Gastrocnemius medialis (tissue), 4 donors: ENCODE measurements at regions not wholly inside any gene's neighbourhood (a gene's known extent, or its start where the extent isn't known, plus 50 kb on each side); places are given as distances from the start of the nearest gene placed in this dataset.
"Not testable (repeated sequence)": the region's sequence is repeated elsewhere in the genome, so short reads cannot be mapped to it uniquely, and the experiment has no call there.

Experiments
- ATAC-seq, 2 donors: fragments of 150-250 bp; one replicate each; pipeline ENCODE4 v1.9.1; 2016
- DNase-seq, 2 donors: peaks; one replicate each; pipeline ENCODE4 v3.0.0-alpha.2; 2019
- H3K27ac ChIP-seq, 4 donors: fragments of 200-600 bp; sonication (generic); 1 replicate in 1 of 4; 2 replicates in 3 of 4; pipeline ENCODE4 v1.5.1; 2016 to 2018; ENCODE audit warnings: mild to moderate bottlenecking in 2 of 4, moderate library complexity in 1 of 4
- H3K27me3 ChIP-seq, 3 donors: fragments of 200-600 bp; sonication (generic) in 2 of 3; 1 replicate in 1 of 3; 2 replicates in 2 of 3; pipeline versions ENCODE4 v1.5.1 to v1.6.0; 2016 to 2019; ENCODE audit warnings: mild to moderate bottlenecking in 1 of 3, moderate library complexity in 1 of 3
- H3K36me3 ChIP-seq, 2 donors: fragments of 200-600 bp; sonication (generic) in 1 of 2; one replicate each; pipeline ENCODE4 v1.5.1; 2017 to 2018
- H3K4me1 ChIP-seq, 2 donors: fragments of 200-600 bp; sonication (generic) in 1 of 2; one replicate each; pipeline ENCODE4 v1.5.1; 2016 to 2017; ENCODE audit warnings: mild to moderate bottlenecking in 2 of 2
- H3K4me3 ChIP-seq, 4 donors: fragments of 200-600 bp; sonication (generic) in 3 of 4; 1 replicate in 1 of 4; 2 replicates in 3 of 4; pipeline ENCODE4 v1.5.1; 2016 to 2019; ENCODE audit warnings: mild to moderate bottlenecking in 2 of 4
- H3K9me3 ChIP-seq, 3 donors: fragments of 200-600 bp; sonication (generic) in 2 of 3; 1 replicate in 1 of 3; 2 replicates in 2 of 3; pipeline ENCODE4 v1.5.1; 2016 to 2019
- CTCF ChIP-seq, 5 experiments: fragments of 450-650 bp in 3 of 5; fragments of 200-600 bp in 2 of 5; sonication (generic) in 2 of 5; IDR thresholded peaks in 4 of 5; conservative IDR thresholded peaks in 1 of 5; 1 replicate in 4 of 5; 2 replicates in 1 of 5; pipeline ENCODE4 v1.5.1; 2016 to 2019; ENCODE audit warnings: antibody characterized with exemption in 5 of 5, mild to moderate bottlenecking in 3 of 5, moderate library complexity in 3 of 5
- POLR2A ChIP-seq, 2 donors: fragments of 450-650 bp; IDR thresholded peaks; one replicate each; pipeline ENCODE4 v1.6.1; 2017; ENCODE audit warnings: antibody characterized with exemption in 2 of 2, mild to moderate bottlenecking in 2 of 2, moderate library complexity in 2 of 2
- in situ Hi-C, 4 donors: fragments of 200-750 bp; cut with MboI; loops; one replicate each; pipeline versions ENCODE4 v1.15.0 to v1.8.0; 2017; ENCODE audit warnings: low sequenced_read_pairs in 4 of 4
- intact Hi-C: fragments of 100-400 bp; cut with DNase I; formaldehyde crosslinking; loops from one replicate; pipeline ENCODE4 v1.15.1; 2023; ENCODE audit warnings: low total_unique reads

DNA sequence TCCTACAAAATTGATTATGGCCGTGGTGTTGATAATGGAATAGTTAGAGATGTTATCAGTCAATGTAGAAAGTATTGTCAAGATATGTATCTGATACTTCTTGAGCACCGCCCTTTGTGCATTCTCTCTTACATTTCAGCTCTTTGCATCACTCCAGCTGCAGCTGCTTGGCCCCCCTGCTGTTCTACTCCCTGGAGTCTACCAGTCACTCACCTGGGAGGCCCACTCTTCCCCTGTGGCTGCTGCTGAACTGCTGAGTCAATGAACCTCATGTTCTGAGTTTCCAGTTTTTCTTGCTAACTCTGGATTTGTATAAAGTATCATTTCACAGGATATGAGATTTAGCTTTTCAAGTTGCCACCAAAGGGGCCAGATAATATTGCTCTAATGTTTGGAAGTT is 312.8 kb upstream of the SLC16A7 start:
- H3K4me1 ChIP-seq, result no peaks in the 10 kb centered on the region
- H3K27me3 ChIP-seq, result no peaks in the 10 kb centered on the region
- TF ChIP-seq POLR2A (IDR thresholded peaks at IDR 0.05), result no peak
- no peak for TF ChIP-seq CTCF (IDR thresholded peaks at IDR 0.05 in 4 of 5, conservative IDR thresholded peaks at IDR 0.05 in 1 of 5)
- ATAC-seq (no peak), DNase-seq (no peak)
- no peak overlapping the region for H3K4me3 ChIP-seq
- in situ Hi-C loops, result no loop called here
- no peaks in the 10 kb centered on the region for H3K9me3 ChIP-seq
- H3K36me3 ChIP-seq, result no peaks in the 10 kb centered on the region
- H3K27ac ChIP-seq, result no peak overlapping the region
- intact Hi-C loops, result no loop called here

DNA sequence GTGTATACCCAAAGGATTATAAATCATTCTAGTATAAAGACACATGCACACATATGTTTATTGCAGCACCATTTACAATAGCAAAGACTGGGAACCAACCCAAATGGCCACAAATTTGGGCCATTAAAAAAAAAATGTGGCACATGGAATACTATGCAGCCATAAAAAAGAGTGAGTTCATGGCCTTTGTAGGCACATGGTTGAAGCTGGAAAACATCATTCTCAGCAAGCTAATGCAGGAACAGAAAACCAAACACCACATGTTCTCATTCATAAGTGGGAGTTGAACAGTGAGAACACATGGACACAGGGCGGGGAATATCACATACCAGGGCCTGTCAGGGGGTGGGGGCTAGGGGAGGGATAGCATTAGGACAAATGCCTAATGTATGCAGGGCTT is 322.3 kb upstream of the SLC16A7 start:
- ATAC-seq, H3K9me3 ChIP-seq, intact Hi-C loops, DNase-seq, in situ Hi-C loops, H3K36me3 ChIP-seq, H3K27me3 ChIP-seq, H3K27ac ChIP-seq, H3K4me3 ChIP-seq, H3K4me1 ChIP-seq: not testable (repeated sequence)

DNA sequence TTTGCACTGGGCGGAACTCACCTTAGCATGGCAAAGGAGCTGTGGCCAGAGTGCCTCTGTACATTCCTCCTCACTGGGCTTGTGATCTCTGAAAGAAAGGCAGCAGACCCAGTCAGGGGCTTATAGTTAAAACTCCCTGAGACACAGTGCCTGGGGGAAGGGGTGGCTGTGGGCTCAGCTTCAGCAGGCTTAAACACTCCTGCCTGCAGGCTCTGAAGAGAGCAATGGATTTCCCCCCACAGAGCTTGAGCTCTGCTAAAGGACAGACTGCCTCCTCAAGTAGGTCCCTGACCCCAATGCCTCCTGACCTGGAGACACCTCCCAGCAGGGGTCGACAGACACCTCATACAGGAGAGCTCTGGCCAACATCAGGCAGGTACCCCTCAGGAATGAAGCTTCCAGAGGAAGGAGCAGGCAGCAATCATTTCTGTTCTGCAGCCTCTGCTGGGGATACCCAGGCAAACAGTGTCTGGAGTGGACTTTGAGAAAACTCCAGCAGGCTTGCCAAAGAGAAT is 327.5 kb upstream of the SLC16A7 start:
- in situ Hi-C loops (no loop called here), intact Hi-C loops (no loop called here)
- Histone ChIP-seq H3K4me3 (no peak overlapping the region), H3K9me3 (no peaks in the 10 kb centered on the region), H3K36me3 (no peaks in the 10 kb centered on the region), H3K27ac (no peak overlapping the region), H3K27me3 (no peaks in the 10 kb centered on the region), H3K4me1 (no peaks in the 10 kb centered on the region)
- DNase-seq (no peak), ATAC-seq (no peak)
- no peak for TF ChIP-seq CTCF (IDR thresholded peaks at IDR 0.05 in 4 of 5, conservative IDR thresholded peaks at IDR 0.05 in 1 of 5)
- no peak for TF ChIP-seq POLR2A (IDR thresholded peaks at IDR 0.05)

DNA sequence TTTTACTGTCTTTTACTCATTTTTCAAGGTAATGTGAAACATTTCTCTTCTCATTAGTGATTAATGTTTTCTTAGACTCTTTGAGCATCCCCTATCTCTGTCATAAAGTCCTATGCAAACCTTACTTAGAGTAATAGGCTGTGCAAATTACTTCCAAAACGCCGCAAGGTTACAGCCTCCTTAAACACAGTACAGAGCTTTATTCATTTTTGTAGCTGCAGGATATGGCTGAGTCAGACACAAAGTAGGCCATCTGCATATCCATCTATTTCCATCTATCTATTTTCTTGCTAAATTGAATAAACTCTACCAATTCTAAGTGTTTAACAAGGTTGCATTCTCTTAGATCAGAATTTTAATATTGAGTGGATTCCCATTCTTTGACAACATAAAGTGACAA is 335.6 kb upstream of the SLC16A7 start:
- H3K36me3 ChIP-seq, result no peaks in the 10 kb centered on the region
- ATAC-seq, result no peak
- H3K4me1 ChIP-seq, result no peaks in the 10 kb centered on the region
- intact Hi-C loops, result no loop called here
- in situ Hi-C loops, result no loop called here
- H3K4me3 ChIP-seq, result no peak overlapping the region
- H3K27me3 ChIP-seq, result no peaks in the 10 kb centered on the region
- no peak for DNase-seq
- TF ChIP-seq CTCF (IDR thresholded peaks at IDR 0.05 in 4 of 5, conservative IDR thresholded peaks at IDR 0.05 in 1 of 5), result no peak
- TF ChIP-seq POLR2A (IDR thresholded peaks at IDR 0.05), result no peak
- H3K9me3 ChIP-seq, result no peaks in the 10 kb centered on the region
- H3K27ac ChIP-seq, result no peak overlapping the region

GRCh38 chr12:59252731-59253130 is 332.4 kb upstream of the LRIG3 start:
- H3K9me3 ChIP-seq, result no peaks in the 10 kb centered on the region
- ATAC-seq (no peak), DNase-seq (no peak)
- H3K27ac ChIP-seq, result no peak overlapping the region
- no peaks in the 10 kb centered on the region for H3K36me3 ChIP-seq
- no peaks in the 10 kb centered on the region for H3K27me3 ChIP-seq
- in situ Hi-C loops (no loop called here), intact Hi-C loops (no loop called here)
- no peaks in the 10 kb centered on the region for H3K4me1 ChIP-seq
- H3K4me3 ChIP-seq, result no peak overlapping the region
- TF ChIP-seq CTCF (IDR thresholded peaks at IDR 0.05 in 4 of 5, conservative IDR thresholded peaks at IDR 0.05 in 1 of 5) (no peak), POLR2A (IDR thresholded peaks at IDR 0.05) (no peak)
